ENCODE measurements at regions not wholly inside any gene's neighbourhood (a gene's known extent, or its start where the extent isn't known, plus 50 kb on each side); places are given as distances from the start of the nearest gene placed in this dataset.

DNA sequence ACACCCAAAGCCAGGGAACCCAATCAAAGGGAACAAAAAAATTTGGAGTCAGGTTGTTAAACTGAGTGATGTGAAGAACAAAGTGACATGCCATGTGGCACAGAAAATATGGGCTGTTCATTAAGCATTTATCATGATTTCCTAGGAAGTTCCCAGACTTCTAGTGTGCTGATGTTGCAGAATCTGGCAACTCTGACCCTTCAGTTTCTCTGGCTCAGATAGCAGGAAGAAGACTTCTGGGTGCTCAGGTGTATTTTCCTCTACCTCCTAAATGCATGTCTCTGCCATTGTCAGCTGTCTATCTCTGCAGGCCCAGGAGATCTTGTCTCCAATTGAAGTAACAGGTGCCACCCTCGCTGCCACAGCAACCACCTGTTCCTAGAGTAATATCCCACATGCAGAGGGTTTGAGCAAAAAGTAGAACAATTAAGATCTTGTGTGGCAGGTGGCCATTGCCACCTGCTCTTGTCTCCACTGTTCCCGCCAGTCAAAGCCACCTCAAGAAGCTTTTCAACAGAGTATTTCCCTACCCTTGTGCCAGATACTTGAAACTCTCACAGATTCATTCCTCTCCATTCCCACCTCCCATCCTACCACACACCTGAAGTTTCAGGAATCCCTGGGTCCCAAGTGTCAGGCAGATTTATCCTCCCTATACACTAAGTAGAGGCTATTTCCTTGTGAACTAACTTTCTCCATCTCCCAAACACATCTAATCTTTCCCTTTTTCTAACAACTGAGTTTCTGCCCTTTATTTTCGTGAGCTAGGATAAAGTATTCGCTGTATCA lies 533.7 kb upstream of the CHAC2 start:
- no peaks in the 10 kb centered on the region for H3K9me3 ChIP-seq (ENCODE audit: control insufficient read depth in 5 of 5, low read length in 5 of 5)
- H3K4me3 ChIP-seq (ENCODE audit: low read depth in 1 of 5, low read length in 5 of 5): no peak overlapping the region
- H3K36me3 ChIP-seq (ENCODE audit: control insufficient read depth in 5 of 5, insufficient read depth in 5 of 5, low read length in 5 of 5): no peaks in the 10 kb centered on the region
- H3K27me3 ChIP-seq (ENCODE audit: control insufficient read depth in 5 of 5, insufficient read depth in 4 of 5, low read length in 5 of 5): no peaks in the 10 kb centered on the region
- H3K4me1 ChIP-seq (ENCODE audit: control insufficient read depth in 5 of 5, insufficient read depth in 5 of 5, low read length in 5 of 5): no peaks in the 10 kb centered on the region
- no peak overlapping the region for H3K27ac ChIP-seq (ENCODE audit: low read depth, low read length)
- H3K9ac ChIP-seq (ENCODE audit: low read length in 5 of 5): no peak overlapping the region

DNA sequence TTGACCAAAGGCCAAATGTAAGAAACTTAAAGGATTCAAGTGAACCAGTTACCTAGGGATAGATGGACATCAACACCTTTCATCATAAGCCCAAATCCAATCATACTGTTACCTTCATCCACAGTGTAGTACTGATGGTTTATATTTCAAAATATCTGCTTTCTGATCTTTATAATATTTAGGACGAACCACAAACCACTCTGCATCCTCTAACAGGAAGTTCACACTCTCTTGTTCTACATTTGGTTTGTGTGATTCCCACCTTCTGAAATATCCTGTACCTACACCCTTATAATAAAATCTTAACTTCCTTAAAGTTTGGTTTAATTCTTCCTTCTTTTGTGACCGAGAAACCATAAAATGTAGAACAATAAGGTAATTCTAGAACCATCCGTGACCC lies 535.7 kb upstream of the CHAC2 start:
- Histone ChIP-seq H3K36me3 (ENCODE audit: control insufficient read depth in 5 of 5, insufficient read depth in 5 of 5, low read length in 5 of 5) (no peaks in the 10 kb centered on the region), H3K27ac (ENCODE audit: low read depth, low read length) (no peak overlapping the region), H3K4me3 (ENCODE audit: low read depth in 1 of 5, low read length in 5 of 5) (no peak overlapping the region), H3K27me3 (ENCODE audit: control insufficient read depth in 5 of 5, insufficient read depth in 4 of 5, low read length in 5 of 5) (no peaks in the 10 kb centered on the region), H3K9me3 (ENCODE audit: control insufficient read depth in 5 of 5, low read length in 5 of 5) (no peaks in the 10 kb centered on the region), H3K9ac (ENCODE audit: low read length in 5 of 5) (no peak overlapping the region), H3K4me1 (ENCODE audit: control insufficient read depth in 5 of 5, insufficient read depth in 5 of 5, low read length in 5 of 5) (no peaks in the 10 kb centered on the region)

DNA sequence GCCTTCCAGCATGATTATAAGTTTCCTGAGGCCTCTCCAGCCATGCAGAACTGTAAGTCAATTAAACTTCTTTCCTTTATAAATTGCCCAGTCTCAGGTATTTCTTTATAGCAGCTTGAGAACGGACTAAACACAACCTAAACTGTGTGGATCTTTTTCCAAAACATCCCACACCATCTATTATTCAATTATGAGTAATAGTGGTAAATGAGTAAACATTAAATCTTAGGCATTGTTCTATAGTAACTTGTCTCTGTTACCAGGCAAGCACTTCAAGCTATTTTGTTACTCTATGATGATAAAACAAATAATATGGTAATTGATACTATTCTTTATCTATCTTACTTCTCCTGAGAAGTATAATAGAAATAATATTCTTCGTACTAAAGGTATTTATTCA lies 536.9 kb upstream of the CHAC2 start:
- Histone ChIP-seq H3K9ac (ENCODE audit: low read length in 5 of 5) (no peak overlapping the region), H3K4me1 (ENCODE audit: control insufficient read depth in 5 of 5, insufficient read depth in 5 of 5, low read length in 5 of 5) (no peaks in the 10 kb centered on the region), H3K9me3 (ENCODE audit: control insufficient read depth in 5 of 5, low read length in 5 of 5) (no peaks in the 10 kb centered on the region), H3K36me3 (ENCODE audit: control insufficient read depth in 5 of 5, insufficient read depth in 5 of 5, low read length in 5 of 5) (no peaks in the 10 kb centered on the region), H3K27me3 (ENCODE audit: control insufficient read depth in 5 of 5, insufficient read depth in 4 of 5, low read length in 5 of 5) (no peaks in the 10 kb centered on the region), H3K27ac (ENCODE audit: low read depth, low read length) (no peak overlapping the region), H3K4me3 (ENCODE audit: low read depth in 1 of 5, low read length in 5 of 5) (no peak overlapping the region)

DNA sequence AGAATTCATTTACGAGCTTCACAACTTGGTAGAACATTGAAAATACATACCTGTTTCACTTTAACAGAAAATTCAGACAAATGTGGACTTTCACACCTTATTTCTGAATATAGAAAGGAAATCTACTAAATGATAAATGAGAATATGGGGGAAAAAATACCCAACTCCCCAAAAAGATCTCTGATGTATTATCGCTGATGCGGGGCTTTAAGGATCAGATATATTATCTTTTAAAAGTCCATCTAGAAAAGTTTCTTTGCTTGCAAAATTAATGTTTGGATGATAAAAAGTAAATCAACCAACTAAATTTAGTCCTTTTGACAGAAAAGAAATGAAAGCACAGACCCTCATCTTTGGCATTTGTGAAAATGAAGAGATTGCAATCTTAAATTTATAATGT lies 540.1 kb upstream of the CHAC2 start:
- no peak overlapping the region for H3K9ac ChIP-seq (ENCODE audit: low read length in 5 of 5)
- no peaks in the 10 kb centered on the region for H3K27me3 ChIP-seq (ENCODE audit: control insufficient read depth in 5 of 5, insufficient read depth in 4 of 5, low read length in 5 of 5)
- H3K4me1 ChIP-seq (ENCODE audit: control insufficient read depth in 5 of 5, insufficient read depth in 5 of 5, low read length in 5 of 5): no peaks in the 10 kb centered on the region
- H3K4me3 ChIP-seq (ENCODE audit: low read depth in 1 of 5, low read length in 5 of 5): no peak overlapping the region
- no peaks in the 10 kb centered on the region for H3K9me3 ChIP-seq (ENCODE audit: control insufficient read depth in 5 of 5, low read length in 5 of 5)
- H3K27ac ChIP-seq (ENCODE audit: low read depth, low read length): no peak overlapping the region
- no peaks in the 10 kb centered on the region for H3K36me3 ChIP-seq (ENCODE audit: control insufficient read depth in 5 of 5, insufficient read depth in 5 of 5, low read length in 5 of 5)

DNA sequence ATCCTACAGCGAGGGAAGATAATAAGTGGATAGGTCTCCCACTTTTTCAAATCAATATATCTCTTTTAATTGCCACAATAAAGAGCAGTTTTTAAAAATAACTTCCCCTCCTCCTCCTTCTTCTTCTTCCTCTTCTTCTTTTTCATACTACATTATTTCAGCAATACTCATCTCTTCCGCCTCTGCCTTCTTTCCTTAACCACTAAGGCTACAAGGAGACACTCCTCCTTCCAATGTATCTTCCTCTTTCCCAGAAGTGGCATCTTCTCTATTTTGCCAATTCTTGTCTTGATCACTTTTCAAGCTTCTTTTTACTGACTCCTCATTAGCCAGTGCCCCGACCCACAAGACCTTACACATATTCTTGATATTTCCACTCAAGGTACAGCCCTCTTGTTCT lies 546.6 kb upstream of the CHAC2 start:
- Histone ChIP-seq H3K27me3 (ENCODE audit: control insufficient read depth in 5 of 5, insufficient read depth in 4 of 5, low read length in 5 of 5) (no peaks in the 10 kb centered on the region), H3K9ac (ENCODE audit: low read length in 5 of 5) (no peak overlapping the region), H3K4me3 (ENCODE audit: low read depth in 1 of 5, low read length in 5 of 5) (no peak overlapping the region), H3K9me3 (ENCODE audit: control insufficient read depth in 5 of 5, low read length in 5 of 5) (no peaks in the 10 kb centered on the region), H3K4me1 (ENCODE audit: control insufficient read depth in 5 of 5, insufficient read depth in 5 of 5, low read length in 5 of 5) (no peaks in the 10 kb centered on the region), H3K36me3 (ENCODE audit: control insufficient read depth in 5 of 5, insufficient read depth in 5 of 5, low read length in 5 of 5) (no peaks in the 10 kb centered on the region), H3K27ac (ENCODE audit: low read depth, low read length) (no peak overlapping the region)

DNA sequence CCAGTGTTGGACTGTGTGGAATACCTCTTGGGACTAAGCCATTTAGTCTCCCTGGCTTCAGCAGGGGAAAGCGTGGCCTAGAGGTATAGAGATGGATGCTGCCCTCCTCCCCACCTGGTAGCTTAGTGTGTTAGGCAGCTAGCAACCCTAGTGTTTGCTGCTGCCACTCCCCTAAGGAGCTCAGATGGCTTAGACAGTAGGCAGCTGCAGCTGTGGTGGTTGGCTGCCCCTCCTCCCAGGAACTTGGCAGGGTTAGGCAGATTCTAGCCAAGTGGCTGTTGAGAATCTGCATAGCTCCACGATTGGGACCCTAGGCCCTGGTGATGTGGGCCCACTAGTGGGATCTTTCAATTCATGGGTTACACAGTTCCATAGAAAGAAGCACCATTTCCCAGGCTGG lies 550.4 kb upstream of the CHAC2 start:
- Histone ChIP-seq H3K4me1 (ENCODE audit: control insufficient read depth in 5 of 5, insufficient read depth in 5 of 5, low read length in 5 of 5) (no peaks in the 10 kb centered on the region), H3K9me3 (ENCODE audit: control insufficient read depth in 5 of 5, low read length in 5 of 5) (peaks cover 0 to 5% (median 0%) of the 10 kb centered on the region in 5 donors), H3K9ac (ENCODE audit: low read length in 5 of 5) (no peak overlapping the region), H3K27ac (ENCODE audit: low read depth, low read length) (no peak overlapping the region), H3K27me3 (ENCODE audit: control insufficient read depth in 5 of 5, insufficient read depth in 4 of 5, low read length in 5 of 5) (no peaks in the 10 kb centered on the region), H3K4me3 (ENCODE audit: low read depth in 1 of 5, low read length in 5 of 5) (no peak overlapping the region), H3K36me3 (ENCODE audit: control insufficient read depth in 5 of 5, insufficient read depth in 5 of 5, low read length in 5 of 5) (no peaks in the 10 kb centered on the region)

DNA sequence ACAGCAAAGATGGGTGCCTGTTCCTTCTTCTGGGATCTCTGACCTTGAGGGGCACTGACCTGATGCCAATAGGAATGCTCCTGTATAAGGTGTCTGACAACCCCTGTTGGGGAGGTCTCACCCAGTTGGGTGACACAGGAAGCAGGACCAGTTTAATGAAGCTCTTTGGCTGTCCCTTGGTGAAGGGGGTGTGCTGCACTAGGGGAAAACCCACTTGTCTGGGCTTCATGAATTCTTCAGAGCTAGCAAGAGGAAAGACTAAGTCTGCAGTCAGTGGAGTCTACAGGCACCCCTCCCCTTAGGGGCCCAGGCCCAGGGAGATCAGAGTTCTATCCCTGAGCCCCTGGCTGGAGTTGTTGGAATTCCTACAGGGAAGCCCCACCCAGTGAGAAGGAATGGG lies 550.8 kb upstream of the CHAC2 start:
- Histone ChIP-seq H3K4me1 (ENCODE audit: control insufficient read depth in 5 of 5, insufficient read depth in 5 of 5, low read length in 5 of 5) (no peaks in the 10 kb centered on the region), H3K9me3 (ENCODE audit: control insufficient read depth in 5 of 5, low read length in 5 of 5) (peaks cover 0 to 5% (median 0%) of the 10 kb centered on the region in 5 donors), H3K4me3 (ENCODE audit: low read depth in 1 of 5, low read length in 5 of 5) (no peak overlapping the region), H3K9ac (ENCODE audit: low read length in 5 of 5) (no peak overlapping the region), H3K36me3 (ENCODE audit: control insufficient read depth in 5 of 5, insufficient read depth in 5 of 5, low read length in 5 of 5) (no peaks in the 10 kb centered on the region), H3K27ac (ENCODE audit: low read depth, low read length) (no peak overlapping the region), H3K27me3 (ENCODE audit: control insufficient read depth in 5 of 5, insufficient read depth in 4 of 5, low read length in 5 of 5) (no peaks in the 10 kb centered on the region)

DNA sequence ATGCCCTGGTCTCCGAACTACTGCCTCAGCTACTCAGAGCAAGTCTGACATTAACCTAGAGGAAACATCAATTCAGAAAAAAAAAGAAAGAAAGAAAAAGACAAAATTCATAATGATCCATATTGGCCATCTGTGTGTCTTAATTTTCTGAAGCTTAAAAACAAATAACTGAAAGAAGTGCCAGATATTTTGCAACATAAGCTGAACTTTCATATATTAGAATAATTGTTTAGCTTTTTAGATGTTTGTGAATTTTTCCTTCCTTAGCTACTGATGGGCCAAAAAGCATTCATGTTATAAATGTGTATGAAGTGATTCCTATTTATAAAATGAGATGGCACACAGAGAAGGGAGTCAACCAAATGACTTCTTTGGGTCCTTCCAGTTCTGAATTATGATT lies 555.0 kb upstream of the CHAC2 start:
- Histone ChIP-seq H3K4me3 (ENCODE audit: low read depth in 1 of 5, low read length in 5 of 5) (no peak overlapping the region), H3K36me3 (ENCODE audit: control insufficient read depth in 5 of 5, insufficient read depth in 5 of 5, low read length in 5 of 5) (no peaks in the 10 kb centered on the region), H3K4me1 (ENCODE audit: control insufficient read depth in 5 of 5, insufficient read depth in 5 of 5, low read length in 5 of 5) (peaks cover 0 to 5% (median 0%) of the 10 kb centered on the region in 5 donors), H3K27me3 (ENCODE audit: control insufficient read depth in 5 of 5, insufficient read depth in 4 of 5, low read length in 5 of 5) (no peaks in the 10 kb centered on the region), H3K9ac (ENCODE audit: low read length in 5 of 5) (no peak overlapping the region), H3K9me3 (ENCODE audit: control insufficient read depth in 5 of 5, low read length in 5 of 5) (peaks cover 0 to 5% (median 0%) of the 10 kb centered on the region in 5 donors), H3K27ac (ENCODE audit: low read depth, low read length) (no peak overlapping the region)

DNA sequence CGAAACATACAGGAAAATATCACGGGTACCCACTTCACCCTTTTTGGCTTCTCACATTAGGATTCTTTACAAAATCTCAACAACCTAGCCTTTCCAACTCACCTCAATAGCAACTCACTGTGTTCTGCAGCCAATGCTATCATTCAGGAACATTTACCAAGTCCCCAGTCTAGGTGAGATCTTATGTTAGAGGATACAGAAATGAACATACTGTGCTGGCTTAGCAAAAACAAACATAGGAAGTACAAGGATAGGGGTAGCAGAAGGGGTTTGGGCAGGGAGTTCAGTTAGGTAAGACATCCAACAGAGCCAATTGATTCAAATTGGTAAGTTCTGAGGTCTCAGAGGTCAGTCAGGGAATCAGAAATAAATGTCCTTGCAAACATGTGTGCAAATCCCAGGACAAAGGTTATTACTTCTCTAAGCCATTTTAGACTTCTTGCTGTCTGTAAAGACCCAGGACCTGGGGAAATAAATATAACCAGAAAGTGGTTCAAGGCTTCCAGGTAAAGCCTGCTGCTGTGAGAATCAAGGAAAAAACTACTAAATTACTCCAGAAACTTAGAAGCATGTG lies 556.3 kb upstream of the CHAC2 start:
- Histone ChIP-seq H3K27me3 (ENCODE audit: control insufficient read depth in 5 of 5, insufficient read depth in 4 of 5, low read length in 5 of 5) (no peaks in the 10 kb centered on the region), H3K27ac (ENCODE audit: low read depth, low read length) (no peak overlapping the region), H3K4me1 (ENCODE audit: control insufficient read depth in 5 of 5, insufficient read depth in 5 of 5, low read length in 5 of 5) (peaks cover 0 to 5% (median 0%) of the 10 kb centered on the region in 5 donors), H3K9ac (ENCODE audit: low read length in 5 of 5) (no peak overlapping the region), H3K36me3 (ENCODE audit: control insufficient read depth in 5 of 5, insufficient read depth in 5 of 5, low read length in 5 of 5) (no peaks in the 10 kb centered on the region), H3K9me3 (ENCODE audit: control insufficient read depth in 5 of 5, low read length in 5 of 5) (peaks cover 0 to 5% (median 0%) of the 10 kb centered on the region in 5 donors), H3K4me3 (ENCODE audit: low read depth in 1 of 5, low read length in 5 of 5) (no peak overlapping the region)

DNA sequence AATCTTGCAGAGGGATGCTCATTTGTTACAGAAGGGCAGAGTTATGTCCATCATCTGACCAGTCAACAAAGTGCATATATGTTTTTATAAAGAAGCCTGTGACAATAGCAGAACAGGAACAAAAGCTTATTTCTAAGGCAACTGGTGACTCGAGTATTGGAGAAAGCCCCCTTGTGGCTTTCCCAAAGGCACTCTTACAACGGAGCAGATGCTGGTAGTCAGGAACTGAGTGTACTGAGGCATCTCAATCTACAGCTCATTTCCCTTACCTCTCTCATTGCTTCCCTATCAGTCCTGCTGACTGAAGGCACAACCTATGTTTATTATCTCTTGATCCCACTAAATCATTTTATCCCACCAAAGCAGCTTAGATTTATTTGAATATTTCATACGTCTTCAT lies 557.1 kb upstream of the CHAC2 start:
- Histone ChIP-seq H3K4me1 (ENCODE audit: control insufficient read depth in 5 of 5, insufficient read depth in 5 of 5, low read length in 5 of 5) (peaks cover 0 to 5% (median 0%) of the 10 kb centered on the region in 5 donors), H3K36me3 (ENCODE audit: control insufficient read depth in 5 of 5, insufficient read depth in 5 of 5, low read length in 5 of 5) (no peaks in the 10 kb centered on the region), H3K27ac (ENCODE audit: low read depth, low read length) (no peak overlapping the region), H3K9ac (ENCODE audit: low read length in 5 of 5) (no peak overlapping the region), H3K9me3 (ENCODE audit: control insufficient read depth in 5 of 5, low read length in 5 of 5) (peaks cover 0 to 5% (median 0%) of the 10 kb centered on the region in 5 donors), H3K27me3 (ENCODE audit: control insufficient read depth in 5 of 5, insufficient read depth in 4 of 5, low read length in 5 of 5) (no peaks in the 10 kb centered on the region), H3K4me3 (ENCODE audit: low read depth in 1 of 5, low read length in 5 of 5) (no peak overlapping the region)

Measured in subcutaneous abdominal adipose tissue (tissue), 5 donors.